HCT116 (cell line): ENCODE measurements at regions not wholly inside any gene's neighbourhood (a gene's known extent, or its start where the extent isn't known, plus 50 kb on each side); places are given as distances from the start of the nearest gene placed in this dataset.

Experiments
- ATAC-seq: fragments of 200-7000 bp; cut with Tn5 transposase; 2 replicates; pipeline ENCODE4 v1.9.1; 2020; ENCODE audit warnings: mild to moderate bottlenecking, moderate library complexity
- BruUV-seq: library from RNA; stranded (reverse); fragments of 400-500 nt; replicated peaks from 2 replicates; lab custom pipeline; 2021; lab: Mats Ljungman, UMichigan
- CTCF ChIA-PET: fragments of 300-600 bp; sonication (Branson Sonifier 250); formaldehyde crosslinking; loops from one replicate; lab custom pipeline; 2021; ENCODE audit warnings: antibody characterized with exemption; lab: Charles Lee
- POLR2A ChIA-PET: fragments of 300-600, 350-600 bp; sonication (Branson Sonifier 250); formaldehyde crosslinking; loops from one replicate; lab custom pipeline; 2021; ENCODE audit warnings: antibody characterized with exemption; lab: Charles Lee
- RAD21 ChIA-PET, 2 experiments: fragments of 300-600 bp; sonication (Branson Sonifier 250); formaldehyde crosslinking; loops; one replicate each; lab custom pipeline; 2023; ENCODE audit warnings: low total read pairs in 2 of 2; ENCODE audit not compliant: uncharacterized antibody in 2 of 2, unreplicated experiment in 2 of 2, low non-redundant PET in 1 of 2; lab: Charles Lee
- DNase-seq: peaks from one replicate; pipeline ENCODE4 v3.0.0-alpha.2; 2010; ENCODE audit warnings: low read depth, low spot score
- H2AFZ ChIP-seq: fragments of 200-600 bp; shearing (Covaris generic), sonication (generic); 2 replicates; pipeline ENCODE4 v1.6.1; 2017; ENCODE audit warnings: low read depth, mixed run types, mixed read lengths, antibody characterized with exemption, low read length; ENCODE audit not compliant: poor library complexity, severe bottlenecking
- H3K27ac ChIP-seq: 2 replicates; pipeline ENCODE4 v1.5.1; 2012; ENCODE audit warnings: low read depth, low read length
- H3K27me3 ChIP-seq: fragments of 200-600 bp; sonication (generic); 2 replicates; pipeline ENCODE4 v1.6.1; 2016; ENCODE audit warnings: mixed run types, low read length, mixed read lengths; ENCODE audit not compliant: insufficient read depth
- H3K36me3 ChIP-seq, 2 experiments: fragments of 200-500 bp in 1 of 2; fragments of 200-600 bp in 1 of 2; sonication (Bioruptor generic) in 1 of 2; sonication (generic) in 1 of 2; 2 replicates each; pipeline versions ENCODE4 v1.5.1 to v1.6.1; 2014 to 2016; ENCODE audit warnings: low read length in 2 of 2, inconsistent platforms in 1 of 2, mixed read lengths in 1 of 2, mixed run types in 1 of 2; ENCODE audit not compliant: insufficient read depth in 2 of 2, control insufficient read depth in 1 of 2
- H3K4me1 ChIP-seq, 2 experiments: fragments of 200-600 bp in 1 of 2; sonication (generic) in 1 of 2; 2 replicates each; pipeline versions ENCODE4 v1.5.1 to v1.6.1; 2012 to 2017; ENCODE audit warnings: low read length in 2 of 2, inconsistent platforms in 1 of 2, mild to moderate bottlenecking in 1 of 2, mixed read lengths in 1 of 2, mixed run types in 1 of 2, moderate library complexity in 1 of 2; ENCODE audit not compliant: insufficient read depth in 2 of 2, control insufficient read depth in 1 of 2
- H3K4me2 ChIP-seq: fragments of 200-600 bp; sonication (generic); 2 replicates; pipeline ENCODE4 v1.6.1; 2017; ENCODE audit warnings: mixed run types, low read length, mixed read lengths
- H3K4me3 ChIP-seq, 2 experiments: fragments of 200-600 bp in 1 of 2; sonication (generic) in 1 of 2; replicated peaks in 1 of 2; 2 replicates each; pipeline ENCODE4 v1.5.1; 2011 to 2016; ENCODE audit warnings: low read length in 2 of 2, control low read depth in 1 of 2, low read depth in 1 of 2, mild to moderate bottlenecking in 1 of 2, mixed read lengths in 1 of 2, mixed run types in 1 of 2
- H3K79me2 ChIP-seq: fragments of 200-600 bp; sonication (generic); 2 replicates; pipeline ENCODE4 v1.6.1; 2017; ENCODE audit warnings: mild to moderate bottlenecking, mixed run types, low read length, moderate library complexity, mixed read lengths; ENCODE audit not compliant: insufficient read depth
- H3K9ac ChIP-seq: fragments of 200-600 bp; sonication (generic); 2 replicates; pipeline ENCODE4 v1.6.1; 2016; ENCODE audit warnings: low read length, mixed read lengths
- H3K9me2 ChIP-seq: fragments of 200-600 bp; sonication (generic), shearing (Covaris generic); 2 replicates; pipeline ENCODE4 v1.6.1; 2017; ENCODE audit warnings: mixed run types, mild to moderate bottlenecking, moderate library complexity; ENCODE audit not compliant: insufficient read depth
- H3K9me3 ChIP-seq, 2 experiments: fragments of 200-500 bp in 1 of 2; fragments of 200-600 bp in 1 of 2; sonication (Bioruptor generic) in 1 of 2; sonication (generic) in 1 of 2; 2 replicates each; pipeline ENCODE4 v1.6.1; 2014 to 2017; ENCODE audit warnings: low read length in 2 of 2, mixed read lengths in 2 of 2, inconsistent platforms in 1 of 2, low read depth in 1 of 2, mild to moderate bottlenecking in 1 of 2, mixed run types in 1 of 2, moderate library complexity in 1 of 2; ENCODE audit not compliant: control insufficient read depth in 1 of 2, insufficient read depth in 1 of 2
- H4K20me1 ChIP-seq: fragments of 200-600 bp; sonication (generic), shearing (Covaris generic); 2 replicates; pipeline ENCODE4 v1.6.1; 2017; ENCODE audit warnings: mixed run types, mild to moderate bottlenecking, moderate library complexity; ENCODE audit not compliant: insufficient read depth
- ATF3 ChIP-seq: IDR thresholded peaks from 2 replicates; pipeline ENCODE4 v1.6.1; 2012
- CBX3 ChIP-seq: IDR thresholded peaks from 2 replicates; pipeline ENCODE4 v1.6.1; 2012; ENCODE audit warnings: low read depth
- EGR1 ChIP-seq: IDR thresholded peaks from 2 replicates; pipeline ENCODE4 v1.6.1; 2012; ENCODE audit warnings: low read depth
- ELF1 ChIP-seq: IDR thresholded peaks from 2 replicates; pipeline ENCODE4 v1.6.1; 2012; ENCODE audit warnings: low read depth, borderline replicate concordance
- EZH2 ChIP-seq: fragments of 200-600 bp; sonication (generic); IDR thresholded peaks from 2 replicates; pipeline ENCODE4 v1.6.1; 2017; ENCODE audit warnings: antibody characterized with exemption, mixed run types
- EZH2phosphoT487 ChIP-seq: fragments of 200-600 bp; IDR thresholded peaks from 2 replicates; pipeline ENCODE4 v1.6.1; 2018; ENCODE audit warnings: antibody characterized with exemption, borderline replicate concordance
- FOSL1 ChIP-seq: IDR thresholded peaks from 2 replicates; pipeline ENCODE4 v1.6.1; 2012; ENCODE audit warnings: low read depth
- JUND ChIP-seq: IDR thresholded peaks from 2 replicates; pipeline ENCODE4 v1.6.1; 2012
- POLR2A ChIP-seq: IDR thresholded peaks from 2 replicates; pipeline ENCODE4 v1.7.0; 2011; ENCODE audit warnings: borderline replicate concordance; ENCODE audit not compliant: insufficient read depth, insufficient read length; ENCODE audit errors: extremely low read depth
- POLR2AphosphoS5 ChIP-seq: IDR thresholded peaks from 2 replicates; pipeline ENCODE4 v1.6.1; 2011; ENCODE audit warnings: mild to moderate bottlenecking, low read depth, low read length, moderate library complexity
- RAD21 ChIP-seq: IDR thresholded peaks from 2 replicates; pipeline ENCODE4 v1.6.1; 2012; ENCODE audit warnings: low read depth, mild to moderate bottlenecking
- REST ChIP-seq: IDR thresholded peaks from 2 replicates; pipeline ENCODE4 v1.6.1; 2012; ENCODE audit warnings: low read depth
- SRF ChIP-seq: IDR thresholded peaks from 2 replicates; pipeline ENCODE4 v1.6.1; 2012; ENCODE audit warnings: low read depth
- TCF7L2 ChIP-seq: IDR thresholded peaks from 2 replicates; pipeline ENCODE4 v1.7.0; 2011; ENCODE audit warnings: borderline replicate concordance, inconsistent platforms; ENCODE audit not compliant: insufficient read depth, insufficient read length; ENCODE audit errors: extremely low read depth
- YY1 ChIP-seq: IDR thresholded peaks from 2 replicates; pipeline ENCODE4 v1.6.1; 2011; ENCODE audit warnings: low read length, low read depth, moderate library complexity, mild to moderate bottlenecking; ENCODE audit not compliant: insufficient replicate concordance; ENCODE audit errors: extremely low read depth
- ZNF274 ChIP-seq: fragments of 200-500 bp; sonication (Bioruptor generic); IDR thresholded peaks from 2 replicates; pipeline ENCODE4 v1.6.1; 2014; ENCODE audit warnings: mild to moderate bottlenecking, low read depth, low read length, inconsistent platforms
- intact Hi-C: fragments of 100-400 bp; cut with micrococcal nuclease; formaldehyde crosslinking; loops from 2 replicates; pipeline ENCODE4 v1.10.0; 2022
- TF ChIP-seq, protein P1 (sequence below): IDR thresholded peaks from 2 replicates; pipeline ENCODE4 v1.6.1; 2011; ENCODE audit warnings: mild to moderate bottlenecking, low read length, moderate library complexity; ENCODE audit not compliant: insufficient replicate concordance; ENCODE audit errors: extremely low read depth
- TF ChIP-seq, protein P2 (sequence below): IDR thresholded peaks from 2 replicates; pipeline ENCODE4 v1.6.1; 2012

DNA sequence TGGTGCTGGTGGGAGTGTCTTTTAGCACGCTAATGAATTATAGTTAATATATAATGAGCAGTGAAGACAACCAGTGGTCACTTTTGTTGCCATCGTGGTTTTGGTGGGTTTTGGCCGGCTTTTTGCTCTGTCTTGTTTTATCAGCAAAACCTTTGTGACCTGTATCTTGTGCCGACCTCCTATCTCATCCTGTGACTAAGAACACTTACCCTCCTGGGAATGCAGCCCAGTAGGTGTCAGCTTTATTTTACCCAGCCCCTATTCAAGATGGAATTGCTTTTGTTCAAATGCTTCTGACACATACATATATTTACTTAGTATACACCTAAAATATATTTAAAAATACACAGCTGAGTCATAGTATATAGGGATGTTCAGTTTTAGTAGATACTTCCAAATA, 770.3 kb downstream of the PDCD6IP start:
- Histone ChIP-seq H3K4me1 (no peaks in the 10 kb centered on the region), H3K79me2 (no peaks in the 10 kb centered on the region), H3K4me2 (no peak overlapping the region), H3K9ac (no peak overlapping the region), H3K36me3 (no peaks in the 10 kb centered on the region), H3K27ac (no peak overlapping the region), H3K9me3 (peaks cover 4 to 5% of the 10 kb centered on the region in 2 experiments; a peak in 2 of 4 replicates), H4K20me1 (no peaks in the 10 kb centered on the region), H2AFZ (no peak overlapping the region), H3K9me2 (no peaks in the 10 kb centered on the region), H3K4me3 (no peak overlapping the region), H3K27me3 (no peaks in the 10 kb centered on the region)
- no TSS peak for BruUV-seq
- RAD21 ChIA-PET: no interaction called here
- DNase-seq (no peak), ATAC-seq (no peak)
- CTCF ChIA-PET: no interaction called here
- intact Hi-C loops: no loop called here
- POLR2A ChIA-PET: no interaction called here
- TF ChIP-seq EZH2phosphoT487 (no peak), SRF (no peak), JUND (no peak), POLR2A (no peak), POLR2AphosphoS5 (no peak), FOSL1 (no peak), TCF7L2 (no peak), YY1 (no peak), ATF3 (no peak), ZNF274 (no peak), ELF1 (no peak), CBX3 (no peak), EGR1 (no peak), RAD21 (no peak), REST (no peak), EZH2 (no peak)
- TF ChIP-seq, protein P1, sequence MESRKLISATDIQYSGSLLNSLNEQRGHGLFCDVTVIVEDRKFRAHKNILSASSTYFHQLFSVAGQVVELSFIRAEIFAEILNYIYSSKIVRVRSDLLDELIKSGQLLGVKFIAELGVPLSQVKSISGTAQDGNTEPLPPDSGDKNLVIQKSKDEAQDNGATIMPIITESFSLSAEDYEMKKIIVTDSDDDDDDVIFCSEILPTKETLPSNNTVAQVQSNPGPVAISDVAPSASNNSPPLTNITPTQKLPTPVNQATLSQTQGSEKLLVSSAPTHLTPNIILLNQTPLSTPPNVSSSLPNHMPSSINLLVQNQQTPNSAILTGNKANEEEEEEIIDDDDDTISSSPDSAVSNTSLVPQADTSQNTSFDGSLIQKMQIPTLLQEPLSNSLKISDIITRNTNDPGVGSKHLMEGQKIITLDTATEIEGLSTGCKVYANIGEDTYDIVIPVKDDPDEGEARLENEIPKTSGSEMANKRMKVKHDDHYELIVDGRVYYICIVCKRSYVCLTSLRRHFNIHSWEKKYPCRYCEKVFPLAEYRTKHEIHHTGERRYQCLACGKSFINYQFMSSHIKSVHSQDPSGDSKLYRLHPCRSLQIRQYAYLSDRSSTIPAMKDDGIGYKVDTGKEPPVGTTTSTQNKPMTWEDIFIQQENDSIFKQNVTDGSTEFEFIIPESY: no peak
- TF ChIP-seq, protein P2, sequence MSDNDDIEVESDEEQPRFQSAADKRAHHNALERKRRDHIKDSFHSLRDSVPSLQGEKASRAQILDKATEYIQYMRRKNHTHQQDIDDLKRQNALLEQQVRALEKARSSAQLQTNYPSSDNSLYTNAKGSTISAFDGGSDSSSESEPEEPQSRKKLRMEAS: no peak
